ENCODE measurements at regions not wholly inside any gene's neighbourhood (a gene's known extent, or its start where the extent isn't known, plus 50 kb on each side); places are given as distances from the start of the nearest gene placed in this dataset.

DNA sequence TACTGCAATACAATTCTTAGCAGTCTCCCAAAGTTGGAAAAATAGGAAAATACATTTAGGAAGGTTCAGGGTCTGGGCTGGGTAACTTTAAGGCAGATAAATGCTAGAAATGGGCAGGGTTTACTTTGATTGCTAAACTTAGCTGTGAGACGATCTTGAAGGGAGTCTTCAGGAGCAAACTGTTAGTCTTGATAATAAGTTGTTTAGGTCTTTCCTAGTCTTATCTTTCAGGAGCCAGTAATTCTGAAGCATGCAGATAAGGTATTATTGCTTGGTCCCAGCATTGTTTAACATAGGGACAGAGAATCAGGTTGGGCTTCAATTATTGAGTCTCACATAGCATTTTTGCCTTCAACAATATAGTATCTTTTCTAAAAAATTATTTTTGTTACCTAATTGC, 262.4 kb upstream of the MIR17HG start:
- no peak for TF ChIP-seq GATA3 (IDR thresholded peaks at IDR 0.05; ENCODE audit: low read depth, low read length)
- no peak for TF ChIP-seq GATA2 (IDR thresholded peaks at IDR 0.05; ENCODE audit: low read depth, low read length)

Measured in SH-SY5Y (cell line).